ENCODE measurements at regions not wholly inside any gene's neighbourhood (a gene's known extent, or its start where the extent isn't known, plus 50 kb on each side); places are given as distances from the start of the nearest gene placed in this dataset.

DNA sequence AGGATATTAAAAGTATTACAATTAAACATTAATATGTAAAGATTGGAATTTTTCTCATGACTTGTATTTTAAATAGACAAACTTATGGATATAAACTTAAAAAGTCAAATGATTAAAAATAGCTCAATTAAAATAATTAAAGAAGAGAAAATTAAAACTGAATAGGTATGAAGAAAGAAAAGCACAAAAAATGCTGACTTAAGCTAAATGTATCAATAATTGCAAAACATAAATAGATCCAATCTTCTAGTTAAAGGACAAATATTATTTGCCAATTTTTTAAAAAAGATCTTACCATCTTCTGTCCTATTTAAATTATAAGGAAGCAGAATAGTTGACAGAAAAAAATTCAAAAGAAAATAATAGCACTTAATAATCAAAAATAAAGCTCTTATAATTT, 646.3 kb upstream of the ANKRD30A start:
- no peaks in the 10 kb centered on the region for H3K36me3 ChIP-seq
- no peak overlapping the region for H3K27ac ChIP-seq
- H3K4me1 ChIP-seq: no peaks in the 10 kb centered on the region
- TF ChIP-seq, protein P1, sequence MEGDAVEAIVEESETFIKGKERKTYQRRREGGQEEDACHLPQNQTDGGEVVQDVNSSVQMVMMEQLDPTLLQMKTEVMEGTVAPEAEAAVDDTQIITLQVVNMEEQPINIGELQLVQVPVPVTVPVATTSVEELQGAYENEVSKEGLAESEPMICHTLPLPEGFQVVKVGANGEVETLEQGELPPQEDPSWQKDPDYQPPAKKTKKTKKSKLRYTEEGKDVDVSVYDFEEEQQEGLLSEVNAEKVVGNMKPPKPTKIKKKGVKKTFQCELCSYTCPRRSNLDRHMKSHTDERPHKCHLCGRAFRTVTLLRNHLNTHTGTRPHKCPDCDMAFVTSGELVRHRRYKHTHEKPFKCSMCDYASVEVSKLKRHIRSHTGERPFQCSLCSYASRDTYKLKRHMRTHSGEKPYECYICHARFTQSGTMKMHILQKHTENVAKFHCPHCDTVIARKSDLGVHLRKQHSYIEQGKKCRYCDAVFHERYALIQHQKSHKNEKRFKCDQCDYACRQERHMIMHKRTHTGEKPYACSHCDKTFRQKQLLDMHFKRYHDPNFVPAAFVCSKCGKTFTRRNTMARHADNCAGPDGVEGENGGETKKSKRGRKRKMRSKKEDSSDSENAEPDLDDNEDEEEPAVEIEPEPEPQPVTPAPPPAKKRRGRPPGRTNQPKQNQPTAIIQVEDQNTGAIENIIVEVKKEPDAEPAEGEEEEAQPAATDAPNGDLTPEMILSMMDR (IDR thresholded peaks at IDR 0.05): no peak
- intact Hi-C loops (cut with DNase I): no loop called here
- no peak overlapping the region for H3K4me3 ChIP-seq
- DNase-seq: no peak
- no peaks in the 10 kb centered on the region for H3K9me3 ChIP-seq
- no peak overlapping the region for H3K9ac ChIP-seq (ENCODE audit: low read depth in 2 of 2, low read length in 2 of 2)
- no peaks in the 10 kb centered on the region for H3K27me3 ChIP-seq

DNA sequence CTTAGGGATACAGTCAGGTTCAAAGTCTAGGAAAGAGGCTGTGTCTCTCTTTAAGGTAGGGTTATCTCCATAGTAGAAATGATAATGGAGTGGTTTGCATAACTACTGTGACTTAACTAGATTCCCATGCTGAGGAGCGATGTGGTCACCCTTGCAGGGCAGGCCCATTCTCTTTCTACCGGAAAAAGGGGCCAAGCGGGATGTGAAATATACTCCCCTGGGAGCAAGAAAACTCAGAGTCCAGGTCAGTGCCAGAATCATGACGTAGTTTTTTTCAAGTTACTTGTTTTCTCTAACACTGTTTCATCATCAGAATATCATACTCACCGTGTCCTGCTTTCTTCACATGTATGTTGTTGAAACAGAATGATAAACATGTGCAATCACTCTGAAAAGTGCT, 649.0 kb upstream of the ANKRD30A start:
- TF ChIP-seq, protein P1 (IDR thresholded peaks at IDR 0.05): no peak
- Histone ChIP-seq H3K9ac (ENCODE audit: low read depth in 2 of 2, low read length in 2 of 2) (no peak overlapping the region), H3K27me3 (no peaks in the 10 kb centered on the region), H3K36me3 (no peaks in the 10 kb centered on the region), H3K4me3 (no peak overlapping the region), H3K9me3 (no peaks in the 10 kb centered on the region), H3K27ac (no peak overlapping the region), H3K4me1 (no peaks in the 10 kb centered on the region)
- intact Hi-C loops (cut with DNase I): no loop called here
- DNase-seq: no peak

DNA sequence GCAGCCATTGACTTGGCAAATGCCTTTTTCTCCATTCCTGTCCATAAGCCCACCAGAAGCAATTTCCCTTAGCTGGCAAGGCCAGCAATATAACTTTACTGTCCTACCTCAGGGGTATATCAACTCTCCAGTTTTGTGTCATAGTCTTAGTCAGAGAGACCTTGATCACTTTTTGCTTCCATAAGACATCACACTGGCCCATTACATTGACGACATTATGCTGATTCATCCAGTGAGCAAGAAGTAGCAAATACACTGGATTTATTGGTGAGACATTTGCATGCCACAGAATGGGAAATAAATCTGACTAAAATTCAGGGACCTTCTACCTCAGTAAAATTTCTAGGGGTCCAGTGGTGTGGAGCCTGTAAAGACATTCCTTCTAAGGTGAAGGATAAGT, 649.7 kb upstream of the ANKRD30A start:
- no peak overlapping the region for H3K4me3 ChIP-seq
- no peaks in the 10 kb centered on the region for H3K36me3 ChIP-seq
- H3K27ac ChIP-seq: no peak overlapping the region
- H3K9me3 ChIP-seq: no peaks in the 10 kb centered on the region
- no peaks in the 10 kb centered on the region for H3K27me3 ChIP-seq
- H3K9ac ChIP-seq (ENCODE audit: low read depth in 2 of 2, low read length in 2 of 2): no peak overlapping the region
- intact Hi-C loops (cut with DNase I): no loop called here
- TF ChIP-seq, protein P1 (IDR thresholded peaks at IDR 0.05): no peak
- no peak for DNase-seq
- H3K4me1 ChIP-seq: no peaks in the 10 kb centered on the region

DNA sequence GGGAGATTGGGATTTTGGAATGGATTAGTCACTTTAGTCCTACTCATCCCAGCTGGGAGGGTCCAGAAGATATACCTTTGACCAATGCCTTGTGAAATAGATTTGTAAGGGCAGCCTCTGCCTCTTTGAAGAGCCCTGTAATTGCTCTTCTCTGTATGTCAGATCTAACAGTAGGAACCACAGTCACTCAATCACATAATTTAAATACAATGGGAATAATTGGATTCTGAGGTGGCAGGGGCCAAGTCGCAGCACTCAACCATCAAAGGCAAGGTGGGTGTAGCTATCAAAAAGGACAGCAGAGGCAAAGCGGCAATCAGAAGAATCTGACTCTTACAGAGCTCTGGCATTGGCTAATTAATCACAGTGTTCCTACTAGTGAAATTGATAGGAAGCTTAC, 650.9 kb upstream of the ANKRD30A start:
- H3K9ac ChIP-seq (ENCODE audit: low read depth in 2 of 2, low read length in 2 of 2): no peak overlapping the region
- H3K4me1 ChIP-seq: no peaks in the 10 kb centered on the region
- H3K27me3 ChIP-seq: no peaks in the 10 kb centered on the region
- no peaks in the 10 kb centered on the region for H3K36me3 ChIP-seq
- intact Hi-C loops (cut with DNase I): no loop called here
- DNase-seq: no peak
- H3K4me3 ChIP-seq: no peak overlapping the region
- H3K9me3 ChIP-seq: no peaks in the 10 kb centered on the region
- no peak overlapping the region for H3K27ac ChIP-seq
- TF ChIP-seq, protein P1 (IDR thresholded peaks at IDR 0.05): no peak

DNA sequence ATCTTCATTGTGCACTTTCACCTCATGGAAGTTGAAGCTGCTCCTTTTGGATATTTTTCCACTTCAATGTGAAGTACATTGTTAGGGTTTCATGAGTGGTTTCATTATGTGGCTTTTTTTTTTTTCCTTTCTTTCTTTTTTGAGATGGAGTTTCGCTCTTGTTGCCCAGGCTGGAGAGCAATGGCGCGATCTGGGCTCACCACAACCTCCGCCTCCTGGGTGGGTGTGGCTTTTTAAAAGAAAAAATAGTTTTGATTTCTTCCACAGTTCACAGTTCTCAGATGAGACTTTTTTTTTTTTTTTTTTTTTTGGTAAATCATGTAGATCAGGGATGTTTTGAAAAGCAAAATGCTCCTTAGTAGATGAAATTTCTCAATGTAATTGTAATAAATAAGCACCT, 652.3 kb upstream of the ANKRD30A start:
- Histone ChIP-seq H3K36me3 (no peaks in the 10 kb centered on the region), H3K9me3 (no peaks in the 10 kb centered on the region), H3K9ac (ENCODE audit: low read depth in 2 of 2, low read length in 2 of 2) (no peak overlapping the region), H3K4me3 (no peak overlapping the region), H3K4me1 (no peaks in the 10 kb centered on the region), H3K27ac (no peak overlapping the region), H3K27me3 (no peaks in the 10 kb centered on the region)
- TF ChIP-seq, protein P1 (IDR thresholded peaks at IDR 0.05): no peak
- intact Hi-C loops (cut with DNase I): no loop called here
- no peak for DNase-seq

DNA sequence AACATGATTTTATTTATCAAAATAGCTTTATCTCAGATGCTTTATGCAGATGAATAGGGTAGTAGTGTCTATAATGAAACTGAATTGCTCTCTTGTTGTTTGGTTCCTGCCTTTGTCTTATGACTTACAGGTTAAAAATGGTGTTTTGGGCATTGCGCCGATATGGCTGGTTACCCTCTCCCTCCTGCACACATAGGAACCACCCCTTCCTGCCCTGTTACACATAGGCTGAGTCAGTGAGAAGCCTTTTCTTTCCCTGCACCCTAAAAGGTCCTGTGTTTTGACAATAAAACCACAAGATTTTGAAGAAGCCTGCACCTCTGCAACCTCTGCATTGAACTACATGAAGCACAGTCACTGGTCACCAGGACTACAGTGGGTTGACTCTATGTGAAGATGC, 655.8 kb upstream of the ANKRD30A start:
- Histone ChIP-seq H3K27ac (no peak overlapping the region), H3K27me3 (no peaks in the 10 kb centered on the region), H3K4me1 (no peaks in the 10 kb centered on the region), H3K9me3 (no peaks in the 10 kb centered on the region), H3K36me3 (no peaks in the 10 kb centered on the region), H3K4me3 (no peak overlapping the region), H3K9ac (ENCODE audit: low read depth in 2 of 2, low read length in 2 of 2) (no peak overlapping the region)
- intact Hi-C loops (cut with DNase I): no loop called here
- DNase-seq: no peak
- TF ChIP-seq, protein P1 (IDR thresholded peaks at IDR 0.05): no peak
